ENCODE measurements at regions not wholly inside any gene's neighbourhood (a gene's known extent, or its start where the extent isn't known, plus 50 kb on each side); places are given as distances from the start of the nearest gene placed in this dataset.

GRCh38 chr1:72439036-72439435 is 156.7 kb upstream of the NEGR1 start:
- no peak for TF ChIP-seq CTCF (IDR thresholded peaks at IDR 0.05)
- no peak for TF ChIP-seq EZH2 (IDR thresholded peaks at IDR 0.05; ENCODE audit: borderline replicate concordance, insufficient read depth, low read depth, low read length, poor library complexity, severe bottlenecking)

All from B cell (primary cell).